Glutamatergic neuron (in vitro differentiated cells): ENCODE measurements at regions not wholly inside any gene's neighbourhood (a gene's known extent, or its start where the extent isn't known, plus 50 kb on each side); places are given as distances from the start of the nearest gene placed in this dataset.

Experiments
- DNase-seq: peaks from one replicate; pipeline ENCODE4 v3.0.0; 2022
- H3K27ac Mint-ChIP-seq: one replicate; pipeline ENCODE4 v1.8.0; 2020; ENCODE audit warnings: mild to moderate bottlenecking, mixed read lengths, inconsistent platforms; ENCODE audit not compliant: unreplicated experiment
- H3K27me3 Mint-ChIP-seq: one replicate; pipeline ENCODE4 v1.8.0; 2020; ENCODE audit warnings: mild to moderate bottlenecking, moderate library complexity, mixed read lengths, inconsistent platforms; ENCODE audit not compliant: unreplicated experiment
- H3K36me3 Mint-ChIP-seq: one replicate; pipeline ENCODE4 v1.8.0; 2020; ENCODE audit warnings: mild to moderate bottlenecking, mixed read lengths, inconsistent platforms; ENCODE audit not compliant: unreplicated experiment
- H3K4me1 Mint-ChIP-seq: one replicate; pipeline ENCODE4 v1.8.0; 2020; ENCODE audit warnings: mild to moderate bottlenecking, low read depth, mixed read lengths, inconsistent platforms; ENCODE audit not compliant: unreplicated experiment
- H3K4me3 Mint-ChIP-seq: one replicate; pipeline ENCODE4 v1.8.0; 2020; ENCODE audit warnings: mild to moderate bottlenecking, mixed read lengths, inconsistent platforms; ENCODE audit not compliant: unreplicated experiment
- H3K9me3 Mint-ChIP-seq: one replicate; pipeline ENCODE4 v1.8.0; 2020; ENCODE audit warnings: mild to moderate bottlenecking, moderate library complexity, mixed read lengths, inconsistent platforms; ENCODE audit not compliant: unreplicated experiment
- CTCF ChIP-seq: fragments of 200-600 bp; sonication (generic); IDR thresholded peaks from one replicate; pipeline ENCODE4 v1.5.0; 2021; ENCODE audit not compliant: partially characterized antibody, unreplicated experiment

DNA sequence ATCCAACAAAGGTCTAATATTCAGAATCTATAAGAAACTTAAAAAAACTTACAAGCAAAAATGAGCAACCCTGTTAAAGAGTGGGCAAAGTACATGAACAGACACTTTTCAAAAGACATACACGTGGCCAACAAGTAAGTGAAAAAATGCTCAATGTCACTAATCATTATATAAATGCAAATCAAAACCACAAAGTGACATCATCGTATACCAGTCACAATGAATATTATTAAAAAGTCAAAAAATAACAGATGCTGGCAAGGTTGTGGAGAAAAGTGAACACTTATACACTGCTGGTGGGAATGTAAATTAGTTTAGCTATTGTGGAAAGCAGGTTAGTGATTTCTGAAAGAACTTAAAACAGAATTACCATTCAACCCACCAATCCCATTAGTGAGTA lies 199.1 kb downstream of the SNAPC1 start:
- Mint-ChIP-seq H3K27me3 (no peaks in the 10 kb centered on the region), H3K9me3 (no peaks in the 10 kb centered on the region), H3K27ac (no peak overlapping the region), H3K4me1 (peaks cover 8% of the 10 kb centered on the region), H3K4me3 (no peak overlapping the region), H3K36me3 (peaks cover 4% of the 10 kb centered on the region)
- DNase-seq: no peak
- no peak for TF ChIP-seq CTCF

GRCh38 chr14:61963926-61964325 lies 201.7 kb downstream of the SNAPC1 start:
- no peak for TF ChIP-seq CTCF
- Mint-ChIP-seq H3K27ac (no peak overlapping the region), H3K27me3 (peaks cover 1% of the 10 kb centered on the region), H3K4me1 (peaks cover 4% of the 10 kb centered on the region), H3K36me3 (no peaks in the 10 kb centered on the region), H3K4me3 (no peak overlapping the region), H3K9me3 (no peaks in the 10 kb centered on the region)
- no peak for DNase-seq

GRCh38 chr14:61965030-61965745 lies 203.0 kb downstream of the SNAPC1 start:
- Mint-ChIP-seq H3K9me3 (no peaks in the 10 kb centered on the region), H3K27me3 (peaks cover 1% of the 10 kb centered on the region), H3K27ac (no peak overlapping the region), H3K4me1 (no peaks in the 10 kb centered on the region), H3K4me3 (no peak overlapping the region), H3K36me3 (no peaks in the 10 kb centered on the region)
- TF ChIP-seq CTCF: no peak
- no peak for DNase-seq

- TF ChIP-seq CTCF: no peak
- Mint-ChIP-seq H3K36me3 (no peaks in the 10 kb centered on the region), H3K9me3 (no peaks in the 10 kb centered on the region), H3K27me3 (peaks cover 1% of the 10 kb centered on the region), H3K27ac (no peak overlapping the region), H3K4me3 (no peak overlapping the region), H3K4me1 (no peaks in the 10 kb centered on the region)
- DNase-seq: no peak
These were observed 206.0 kb downstream of the SNAPC1 start for GRCh38 chr14:61968207-61968606.

DNA sequence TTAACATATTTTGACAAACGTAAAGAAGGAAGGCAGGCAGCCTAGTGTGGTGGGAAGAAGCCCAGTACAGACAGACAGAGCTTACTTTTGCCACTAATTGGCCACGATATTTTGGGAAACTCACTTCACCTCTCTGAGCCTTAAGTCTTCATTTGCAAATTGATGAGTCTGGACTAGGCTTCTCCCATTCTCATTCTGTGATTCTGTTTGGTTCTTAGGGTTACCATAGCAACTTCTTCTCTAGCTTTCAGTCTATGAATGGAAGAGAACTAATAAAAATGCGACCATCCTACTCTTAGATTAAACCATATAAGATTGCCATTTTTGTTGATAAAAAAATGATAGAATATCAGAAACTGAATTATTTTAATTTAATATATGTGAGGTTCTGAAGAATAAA lies 210.5 kb downstream of the SNAPC1 start:
- Mint-ChIP-seq H3K4me3 (no peak overlapping the region), H3K27ac (no peak overlapping the region), H3K36me3 (peaks cover 7% of the 10 kb centered on the region), H3K9me3 (no peaks in the 10 kb centered on the region), H3K4me1 (no peaks in the 10 kb centered on the region), H3K27me3 (peaks cover 3% of the 10 kb centered on the region)
- DNase-seq: no peak
- no peak for TF ChIP-seq CTCF
